Trophoblast cell (in vitro differentiated cells and primary cell): ENCODE measurements at regions not wholly inside any gene's neighbourhood (a gene's known extent, or its start where the extent isn't known, plus 50 kb on each side); places are given as distances from the start of the nearest gene placed in this dataset.

Experiments
- DNase-seq, 2 donors: peaks; one replicate each; pipeline ENCODE4 v3.0.0-alpha.2; 2016
- H2AFZ ChIP-seq: 2 replicates; pipeline ENCODE4 v1.6.1; 2013; ENCODE audit warnings: low read length, moderate library complexity, mild to moderate bottlenecking; ENCODE audit not compliant: insufficient read depth, poor library complexity
- H2AK5ac ChIP-seq: 2 replicates; pipeline ENCODE4 v1.6.1; 2013; ENCODE audit warnings: mild to moderate bottlenecking, low read length
- H2BK120ac ChIP-seq: 2 replicates; pipeline ENCODE4 v1.6.1; 2013; ENCODE audit warnings: low read length, mild to moderate bottlenecking, moderate library complexity; ENCODE audit not compliant: insufficient read depth, poor library complexity
- H2BK12ac ChIP-seq: 2 replicates; pipeline ENCODE4 v1.6.1; 2013; ENCODE audit warnings: mild to moderate bottlenecking, low read length, moderate library complexity
- H2BK5ac ChIP-seq: 2 replicates; pipeline ENCODE4 v1.6.1; 2013; ENCODE audit warnings: low read length, low read depth, moderate library complexity, mild to moderate bottlenecking; ENCODE audit not compliant: poor library complexity
- H3K14ac ChIP-seq: 2 replicates; pipeline ENCODE4 v1.6.1; 2013; ENCODE audit warnings: mild to moderate bottlenecking, low read length
- H3K18ac ChIP-seq: 2 replicates; pipeline ENCODE4 v1.6.1; 2013; ENCODE audit warnings: mild to moderate bottlenecking, low read length
- H3K23ac ChIP-seq: 2 replicates; pipeline ENCODE4 v1.6.1; 2013; ENCODE audit warnings: low read length
- H3K27ac ChIP-seq: 2 replicates; pipeline ENCODE4 v1.5.1; 2013; ENCODE audit warnings: low read depth, mild to moderate bottlenecking, inconsistent platforms, low read length, moderate library complexity
- H3K27me3 ChIP-seq: 2 replicates; pipeline ENCODE4 v1.6.1; 2013; ENCODE audit warnings: inconsistent platforms, mild to moderate bottlenecking, low read length, moderate library complexity; ENCODE audit not compliant: insufficient read depth
- H3K36me3 ChIP-seq, 2 experiments: 1 replicate in 1 of 2; 2 replicates in 1 of 2; pipeline ENCODE4 v1.6.1; 2013; ENCODE audit warnings: low read length in 2 of 2, mild to moderate bottlenecking in 2 of 2, moderate library complexity in 1 of 2; ENCODE audit not compliant: insufficient read depth in 2 of 2, control insufficient read depth in 1 of 2
- H3K4ac ChIP-seq: 2 replicates; pipeline ENCODE4 v1.6.1; 2013; ENCODE audit warnings: low read depth, mild to moderate bottlenecking, low read length, moderate library complexity
- H3K4me1 ChIP-seq, 2 experiments: 1 replicate in 1 of 2; 2 replicates in 1 of 2; pipeline ENCODE4 v1.6.1; 2013; ENCODE audit warnings: low read length in 2 of 2, mild to moderate bottlenecking in 2 of 2, moderate library complexity in 1 of 2; ENCODE audit not compliant: insufficient read depth in 2 of 2, control insufficient read depth in 1 of 2
- H3K4me2 ChIP-seq: 2 replicates; pipeline ENCODE4 v1.6.1; 2013; ENCODE audit warnings: inconsistent platforms, mild to moderate bottlenecking, low read length, moderate library complexity
- H3K4me3 ChIP-seq: 2 replicates; pipeline ENCODE4 v1.5.1; 2013; ENCODE audit warnings: mild to moderate bottlenecking, low read depth, low read length, inconsistent platforms
- H3K79me1 ChIP-seq: one replicate; pipeline ENCODE4 v1.6.1; 2013; ENCODE audit warnings: low read length
- H3K79me2 ChIP-seq: 2 replicates; pipeline ENCODE4 v1.6.1; 2013; ENCODE audit warnings: low read length, mild to moderate bottlenecking; ENCODE audit not compliant: control insufficient read depth, insufficient read depth, poor library complexity
- H3K9ac ChIP-seq: 2 replicates; pipeline ENCODE4 v1.6.1; 2013; ENCODE audit warnings: mild to moderate bottlenecking, low read length
- H3K9me3 ChIP-seq: 2 replicates; pipeline ENCODE4 v1.6.1; 2013; ENCODE audit warnings: low read depth, mild to moderate bottlenecking, control low read depth, inconsistent platforms, low read length; ENCODE audit not compliant: insufficient read depth
- H4K12ac ChIP-seq: 2 replicates; pipeline ENCODE4 v1.6.1; 2013; ENCODE audit warnings: low read depth, mild to moderate bottlenecking, low read length, moderate library complexity
- H4K8ac ChIP-seq: 2 replicates; pipeline ENCODE4 v1.6.1; 2013; ENCODE audit warnings: low read depth, mild to moderate bottlenecking, low read length, moderate library complexity
- H4K91ac ChIP-seq: one replicate; pipeline ENCODE4 v1.6.1; 2013; ENCODE audit warnings: low read depth, mild to moderate bottlenecking, low read length, moderate library complexity
- WGBS: extraction: QIAGEN DNeasy Blood & Tissue Kit; methylation state at CpG from one replicate; pipeline ENCODE4 v1.1.7; 2013; ENCODE audit warnings: missing lambda C conversion rate; ENCODE audit not compliant: insufficient read length, insufficient coverage; ENCODE audit errors: extremely low coverage; 5-methylcytosine and 5-hydroxymethylcytosine counted together

GRCh38 chr16:51327001-51327400 lies 175.9 kb upstream of the SALL1 start:
- no peak overlapping the region for H3K18ac ChIP-seq
- H3K27ac ChIP-seq: no peak overlapping the region
- H2BK120ac ChIP-seq: no peak overlapping the region
- no peaks in the 10 kb centered on the region for H3K79me1 ChIP-seq
- H3K27me3 ChIP-seq: no peaks in the 10 kb centered on the region
- no peak overlapping the region for H2AK5ac ChIP-seq
- H2BK12ac ChIP-seq: no peak overlapping the region
- no peak for DNase-seq
- no peak overlapping the region for H3K4ac ChIP-seq
- H3K36me3 ChIP-seq: no peaks in the 10 kb centered on the region
- H2BK5ac ChIP-seq: no peak overlapping the region
- H4K8ac ChIP-seq: no peak overlapping the region
- H3K9ac ChIP-seq: no peak overlapping the region
- no CpG with 5 or more reads among the region's 2 CpGs for WGBS
- H3K9me3 ChIP-seq: peaks cover 1% of the 10 kb centered on the region
- no peaks in the 10 kb centered on the region for H3K79me2 ChIP-seq
- no peak overlapping the region for H4K12ac ChIP-seq
- no peak overlapping the region for H3K14ac ChIP-seq
- H3K23ac ChIP-seq: no peak overlapping the region
- H4K91ac ChIP-seq: no peak overlapping the region
- H3K4me2 ChIP-seq: no peak overlapping the region
- H2AFZ ChIP-seq: no peak overlapping the region
- H3K4me1 ChIP-seq: no peaks in the 10 kb centered on the region
- H3K4me3 ChIP-seq: no peak overlapping the region

- Histone ChIP-seq H3K4me1 (no peaks in the 10 kb centered on the region), H2AK5ac (no peak overlapping the region), H4K12ac (no peak overlapping the region), H3K27me3 (no peaks in the 10 kb centered on the region), H3K9ac (no peak overlapping the region), H3K18ac (no peak overlapping the region), H3K23ac (no peak overlapping the region), H3K9me3 (peaks cover 1% of the 10 kb centered on the region), H3K36me3 (no peaks in the 10 kb centered on the region), H3K27ac (no peak overlapping the region), H3K4me2 (no peak overlapping the region), H3K4ac (no peak overlapping the region), H3K4me3 (no peak overlapping the region), H3K79me2 (no peaks in the 10 kb centered on the region), H4K91ac (no peak overlapping the region), H2BK12ac (no peak overlapping the region), H3K79me1 (no peaks in the 10 kb centered on the region), H3K14ac (no peak overlapping the region), H4K8ac (no peak overlapping the region), H2BK5ac (no peak overlapping the region), H2BK120ac (no peak overlapping the region), H2AFZ (no peak overlapping the region)
- no CpG with 5 or more reads among the region's 7 CpGs for WGBS
- no peak for DNase-seq
Observed at GRCh38 chr16:51326131-51326856, 175.2 kb upstream of the SALL1 start.

- Histone ChIP-seq H2AK5ac (no peak overlapping the region), H3K9ac (no peak overlapping the region), H3K27me3 (no peaks in the 10 kb centered on the region), H2BK120ac (no peak overlapping the region), H3K4ac (no peak overlapping the region), H3K4me1 (no peaks in the 10 kb centered on the region), H3K79me2 (no peaks in the 10 kb centered on the region), H3K79me1 (no peaks in the 10 kb centered on the region), H4K12ac (no peak overlapping the region), H3K14ac (no peak overlapping the region), H3K4me2 (no peak overlapping the region), H3K18ac (no peak overlapping the region), H3K9me3 (no peaks in the 10 kb centered on the region), H3K27ac (no peak overlapping the region), H4K91ac (no peak overlapping the region), H3K4me3 (no peak overlapping the region), H2BK12ac (no peak overlapping the region), H3K23ac (no peak overlapping the region), H2AFZ (no peak overlapping the region), H4K8ac (no peak overlapping the region), H2BK5ac (no peak overlapping the region), H3K36me3 (no peaks in the 10 kb centered on the region)
- no CpG with 5 or more reads among the region's 5 CpGs for WGBS
- no peak for DNase-seq
Observed at GRCh38 chr16:51321251-51321650, 170.2 kb upstream of the SALL1 start.

- Histone ChIP-seq H2BK5ac (no peak overlapping the region), H3K36me3 (no peaks in the 10 kb centered on the region), H2BK12ac (no peak overlapping the region), H3K9me3 (no peaks in the 10 kb centered on the region), H3K9ac (no peak overlapping the region), H3K23ac (no peak overlapping the region), H3K18ac (no peak overlapping the region), H3K27me3 (no peaks in the 10 kb centered on the region), H3K79me2 (no peaks in the 10 kb centered on the region), H4K91ac (no peak overlapping the region), H3K27ac (no peak overlapping the region), H2AK5ac (no peak overlapping the region), H2BK120ac (no peak overlapping the region), H2AFZ (no peak overlapping the region), H3K4me3 (no peak overlapping the region), H4K12ac (no peak overlapping the region), H3K4ac (no peak overlapping the region), H4K8ac (no peak overlapping the region), H3K4me2 (no peak overlapping the region), H3K14ac (no peak overlapping the region), H3K79me1 (no peaks in the 10 kb centered on the region), H3K4me1 (no peaks in the 10 kb centered on the region)
- no peak for DNase-seq
Observed at GRCh38 chr16:51317575-51317974, 166.5 kb upstream of the SALL1 start.
